ENCODE measurements at regions not wholly inside any gene's neighbourhood (a gene's known extent, or its start where the extent isn't known, plus 50 kb on each side); places are given as distances from the start of the nearest gene placed in this dataset.

DNA sequence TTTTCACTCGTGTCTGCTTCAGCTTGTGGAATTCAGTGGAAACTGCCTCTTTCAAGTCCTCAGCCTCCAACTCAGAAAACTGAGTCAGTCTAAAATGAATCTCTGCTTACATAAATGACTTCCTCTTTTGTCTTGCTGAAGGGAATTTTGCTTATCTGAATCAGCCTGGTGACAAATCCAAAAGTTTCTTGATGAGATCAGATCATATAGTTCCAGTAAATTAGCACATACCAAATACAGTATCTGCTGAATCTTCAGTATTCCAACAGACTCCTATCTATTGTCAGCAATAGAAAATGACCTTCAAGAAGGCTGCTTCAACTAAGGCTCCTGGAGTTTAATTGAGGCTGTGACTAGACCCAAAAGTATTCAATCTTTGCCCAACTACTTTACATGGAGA, 290.0 kb downstream of the MZT1 start:
- Histone ChIP-seq H3K4me3 (ENCODE audit: low read depth, low read length) (no peak overlapping the region), H3K36me3 (ENCODE audit: control insufficient read depth, insufficient read depth, low read length) (no peaks in the 10 kb centered on the region), H3K27me3 (ENCODE audit: control insufficient read depth, insufficient read depth, low read length) (no peaks in the 10 kb centered on the region)
- TF ChIP-seq, protein P1, sequence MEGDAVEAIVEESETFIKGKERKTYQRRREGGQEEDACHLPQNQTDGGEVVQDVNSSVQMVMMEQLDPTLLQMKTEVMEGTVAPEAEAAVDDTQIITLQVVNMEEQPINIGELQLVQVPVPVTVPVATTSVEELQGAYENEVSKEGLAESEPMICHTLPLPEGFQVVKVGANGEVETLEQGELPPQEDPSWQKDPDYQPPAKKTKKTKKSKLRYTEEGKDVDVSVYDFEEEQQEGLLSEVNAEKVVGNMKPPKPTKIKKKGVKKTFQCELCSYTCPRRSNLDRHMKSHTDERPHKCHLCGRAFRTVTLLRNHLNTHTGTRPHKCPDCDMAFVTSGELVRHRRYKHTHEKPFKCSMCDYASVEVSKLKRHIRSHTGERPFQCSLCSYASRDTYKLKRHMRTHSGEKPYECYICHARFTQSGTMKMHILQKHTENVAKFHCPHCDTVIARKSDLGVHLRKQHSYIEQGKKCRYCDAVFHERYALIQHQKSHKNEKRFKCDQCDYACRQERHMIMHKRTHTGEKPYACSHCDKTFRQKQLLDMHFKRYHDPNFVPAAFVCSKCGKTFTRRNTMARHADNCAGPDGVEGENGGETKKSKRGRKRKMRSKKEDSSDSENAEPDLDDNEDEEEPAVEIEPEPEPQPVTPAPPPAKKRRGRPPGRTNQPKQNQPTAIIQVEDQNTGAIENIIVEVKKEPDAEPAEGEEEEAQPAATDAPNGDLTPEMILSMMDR (IDR thresholded peaks at IDR 0.05; ENCODE audit: insufficient read depth, low read depth, low read length) = no peak
- ChIA-PET CTCF (no interaction called here), POLR2A (no interaction called here)
- DNase-seq (ENCODE audit: low read depth) = peak; percentile 29

DNA sequence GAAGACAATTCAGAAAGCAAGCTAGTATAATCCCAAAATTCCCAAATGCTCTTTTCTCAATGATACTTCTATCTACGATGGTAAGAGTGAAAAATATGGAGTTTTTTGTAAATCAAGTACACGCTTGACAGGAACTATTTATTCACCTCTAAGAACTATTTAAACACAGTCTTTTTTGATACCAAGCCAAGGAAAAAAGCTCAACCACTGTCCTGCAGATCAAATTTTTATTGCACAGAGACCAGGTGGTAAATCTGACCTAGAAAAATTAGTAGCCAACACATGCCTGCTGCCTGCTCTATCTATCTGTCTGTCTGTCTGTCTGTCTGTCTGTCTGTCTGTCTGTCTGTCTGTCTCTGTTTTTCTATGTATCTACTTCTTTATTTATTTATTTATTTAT, 292.2 kb downstream of the MZT1 start:
- ChIA-PET CTCF (interaction anchor here (0.7 kb wide), 1 partner anchor 15 kb away, joined by 3 read pairs; no protein-coding TSS in a partner anchor), POLR2A (no interaction called here)
- TF ChIP-seq, protein P1 (IDR thresholded peaks at IDR 0.05; ENCODE audit: insufficient read depth, low read depth, low read length) = no peak
- no peaks in the 10 kb centered on the region for H3K36me3 ChIP-seq (ENCODE audit: control insufficient read depth, insufficient read depth, low read length)
- H3K27me3 ChIP-seq (ENCODE audit: control insufficient read depth, insufficient read depth, low read length) = no peaks in the 10 kb centered on the region
- no peak for DNase-seq (ENCODE audit: low read depth)
- H3K4me3 ChIP-seq (ENCODE audit: low read depth, low read length) = no peak overlapping the region

DNA sequence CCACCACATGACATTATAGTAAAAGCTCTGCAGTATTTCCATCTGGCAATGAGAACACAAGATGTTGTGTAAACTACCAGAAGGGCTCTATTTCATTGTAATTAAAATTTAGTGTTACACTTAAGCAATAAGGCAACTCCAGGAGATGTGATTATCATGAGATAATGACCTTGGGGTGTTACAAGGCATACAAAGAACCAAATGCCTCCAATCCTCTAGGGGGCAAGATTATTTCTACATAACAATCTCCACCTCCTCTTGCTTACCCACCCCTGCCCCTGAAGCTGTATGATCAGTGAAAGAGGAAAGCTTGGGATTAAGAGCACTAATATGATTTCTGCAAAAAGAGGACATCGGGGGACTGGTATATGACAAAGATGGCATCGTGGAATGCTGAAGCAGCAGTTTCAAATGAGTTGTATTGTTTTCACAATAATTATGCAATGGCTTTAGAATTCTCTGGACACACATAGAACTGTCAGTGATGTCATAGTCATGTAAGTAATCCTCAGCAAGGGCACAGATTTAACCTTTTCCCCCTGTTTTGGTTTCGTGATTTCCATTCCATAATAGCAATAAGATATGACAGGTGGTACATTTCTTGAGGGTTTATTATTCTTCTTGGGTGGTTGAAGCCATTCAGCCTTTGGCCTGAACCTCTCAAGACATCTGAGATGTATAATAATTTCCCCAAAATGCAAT, 295.3 kb downstream of the MZT1 start:
- Histone ChIP-seq H3K36me3 (ENCODE audit: control insufficient read depth, insufficient read depth, low read length) (no peaks in the 10 kb centered on the region), H3K27me3 (ENCODE audit: control insufficient read depth, insufficient read depth, low read length) (no peaks in the 10 kb centered on the region), H3K4me3 (ENCODE audit: low read depth, low read length) (no peak overlapping the region)
- TF ChIP-seq, protein P1 (IDR thresholded peaks at IDR 0.05; ENCODE audit: insufficient read depth, low read depth, low read length) = no peak
- POLR2A ChIA-PET = no interaction called here
- CTCF ChIA-PET = no interaction called here
- no peak for DNase-seq (ENCODE audit: low read depth)

DNA sequence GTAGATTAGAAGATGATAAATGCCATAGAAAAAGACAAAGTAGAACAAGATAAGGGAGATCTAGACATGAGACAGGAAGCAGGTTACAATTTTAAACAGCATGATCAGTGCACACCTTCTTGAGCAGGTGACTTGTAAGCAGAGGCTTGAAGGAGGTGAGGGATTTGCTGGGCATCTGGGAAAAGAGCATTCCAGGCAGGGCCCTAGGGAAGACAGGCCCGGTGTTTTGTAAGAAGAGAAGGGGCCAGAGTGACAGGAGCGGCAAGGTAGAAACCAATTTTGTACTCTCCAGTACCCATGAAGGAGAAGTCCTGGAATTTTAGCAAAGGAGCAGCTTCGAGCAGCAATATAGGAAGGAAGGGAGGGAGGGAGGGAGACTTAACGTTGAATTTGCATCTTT, 296.5 kb downstream of the MZT1 start:
- H3K27me3 ChIP-seq (ENCODE audit: control insufficient read depth, insufficient read depth, low read length) = no peaks in the 10 kb centered on the region
- ChIA-PET POLR2A (no interaction called here), CTCF (no interaction called here)
- H3K36me3 ChIP-seq (ENCODE audit: control insufficient read depth, insufficient read depth, low read length) = no peaks in the 10 kb centered on the region
- no peak overlapping the region for H3K4me3 ChIP-seq (ENCODE audit: low read depth, low read length)
- DNase-seq (ENCODE audit: low read depth) = no peak
- TF ChIP-seq, protein P1 (IDR thresholded peaks at IDR 0.05; ENCODE audit: insufficient read depth, low read depth, low read length) = no peak

DNA sequence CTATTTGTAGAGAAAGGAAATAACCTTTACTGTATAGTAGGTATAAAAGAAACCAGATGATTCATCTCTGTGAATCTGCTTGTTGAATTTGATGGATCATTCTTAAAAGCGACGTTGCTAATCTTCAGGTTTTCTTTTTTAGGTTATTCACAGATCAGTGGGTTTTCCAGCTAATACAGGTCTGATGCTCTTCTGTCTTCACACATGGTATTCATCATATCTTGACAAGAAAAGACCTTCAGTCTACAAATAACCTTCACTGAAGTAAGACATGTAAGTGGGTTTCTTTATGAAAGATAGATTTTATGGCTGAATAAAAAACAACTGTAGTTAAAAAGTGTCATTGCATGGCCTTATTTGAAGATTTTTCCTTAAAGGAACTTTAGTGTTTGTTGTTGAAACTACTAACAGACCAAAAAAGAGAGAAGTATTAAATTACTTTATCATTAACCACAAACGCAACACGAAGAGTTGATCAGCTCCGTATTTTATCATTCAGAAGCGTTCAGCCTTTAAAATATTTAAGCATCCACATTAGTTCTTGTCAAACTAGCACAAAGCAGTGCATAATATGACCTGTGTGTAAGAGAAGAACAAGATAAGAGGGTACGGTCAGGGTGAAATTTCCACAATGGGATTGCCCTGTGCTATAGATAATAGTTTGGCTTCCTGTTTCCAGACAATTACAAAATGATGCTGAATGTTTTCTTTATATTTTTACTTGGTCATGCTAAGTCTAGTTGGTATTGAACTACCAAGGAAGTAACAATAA, 299.5 kb downstream of the MZT1 start:
- ChIA-PET CTCF (no interaction called here), POLR2A (no interaction called here)
- TF ChIP-seq, protein P1 (IDR thresholded peaks at IDR 0.05; ENCODE audit: insufficient read depth, low read depth, low read length) = no peak
- no peak for DNase-seq (ENCODE audit: low read depth)
- no peaks in the 10 kb centered on the region for H3K27me3 ChIP-seq (ENCODE audit: control insufficient read depth, insufficient read depth, low read length)
- no peak overlapping the region for H3K4me3 ChIP-seq (ENCODE audit: low read depth, low read length)
- no peaks in the 10 kb centered on the region for H3K36me3 ChIP-seq (ENCODE audit: control insufficient read depth, insufficient read depth, low read length)
